ENCODE measurements at regions not wholly inside any gene's neighbourhood (a gene's known extent, or its start where the extent isn't known, plus 50 kb on each side); places are given as distances from the start of the nearest gene placed in this dataset.

DNA sequence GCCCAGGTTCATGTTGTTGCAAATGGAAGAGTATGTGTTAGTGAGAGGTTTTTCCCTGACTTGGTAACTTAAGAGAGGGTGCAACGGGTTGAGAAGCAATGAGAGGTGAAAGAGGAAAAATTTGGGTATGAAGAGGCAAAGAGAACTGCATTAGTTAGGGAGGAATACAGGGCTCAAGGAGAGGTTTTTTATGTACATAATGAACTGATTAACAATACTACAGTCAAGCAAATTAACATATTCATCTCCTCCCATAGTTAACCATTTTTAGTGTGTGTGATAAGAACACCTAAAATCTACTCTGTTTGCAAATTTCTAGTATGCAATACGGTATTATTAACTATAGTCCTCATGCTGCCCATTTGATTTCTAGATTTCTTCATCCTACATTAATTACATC lies 79.5 kb upstream of the HTR1E start:
- TF ChIP-seq, protein P1, sequence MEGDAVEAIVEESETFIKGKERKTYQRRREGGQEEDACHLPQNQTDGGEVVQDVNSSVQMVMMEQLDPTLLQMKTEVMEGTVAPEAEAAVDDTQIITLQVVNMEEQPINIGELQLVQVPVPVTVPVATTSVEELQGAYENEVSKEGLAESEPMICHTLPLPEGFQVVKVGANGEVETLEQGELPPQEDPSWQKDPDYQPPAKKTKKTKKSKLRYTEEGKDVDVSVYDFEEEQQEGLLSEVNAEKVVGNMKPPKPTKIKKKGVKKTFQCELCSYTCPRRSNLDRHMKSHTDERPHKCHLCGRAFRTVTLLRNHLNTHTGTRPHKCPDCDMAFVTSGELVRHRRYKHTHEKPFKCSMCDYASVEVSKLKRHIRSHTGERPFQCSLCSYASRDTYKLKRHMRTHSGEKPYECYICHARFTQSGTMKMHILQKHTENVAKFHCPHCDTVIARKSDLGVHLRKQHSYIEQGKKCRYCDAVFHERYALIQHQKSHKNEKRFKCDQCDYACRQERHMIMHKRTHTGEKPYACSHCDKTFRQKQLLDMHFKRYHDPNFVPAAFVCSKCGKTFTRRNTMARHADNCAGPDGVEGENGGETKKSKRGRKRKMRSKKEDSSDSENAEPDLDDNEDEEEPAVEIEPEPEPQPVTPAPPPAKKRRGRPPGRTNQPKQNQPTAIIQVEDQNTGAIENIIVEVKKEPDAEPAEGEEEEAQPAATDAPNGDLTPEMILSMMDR (IDR thresholded peaks at IDR 0.05): no peak
- TF ChIP-seq EZH2 (IDR thresholded peaks at IDR 0.05; ENCODE audit: borderline replicate concordance, insufficient read depth, low read depth, low read length, poor library complexity, severe bottlenecking): no peak
